Upper lobe of right lung (tissue), 1 donor: ENCODE measurements at regions not wholly inside any gene's neighbourhood (a gene's known extent, or its start where the extent isn't known, plus 50 kb on each side); places are given as distances from the start of the nearest gene placed in this dataset.

Source experiments
- ATAC-seq: fragments of 200-7000 bp; cut with Tn5 transposase; one replicate; pipeline ENCODE4 v1.9.1; 2020; ENCODE audit warnings: mild to moderate bottlenecking, moderate library complexity
- DNase-seq: peaks from one replicate; pipeline ENCODE4 v3.0.0-alpha.2; 2020
- H3K27ac ChIP-seq: fragments of 200-600 bp; one replicate; pipeline ENCODE4 v1.8.0; 2022
- H3K27me3 ChIP-seq: fragments of 200-600 bp; one replicate; pipeline ENCODE4 v1.8.0; 2022; ENCODE audit warnings: mild to moderate bottlenecking
- H3K36me3 ChIP-seq: fragments of 200-600 bp; one replicate; pipeline ENCODE4 v1.8.0; 2022
- H3K4me1 ChIP-seq: fragments of 200-600 bp; one replicate; pipeline ENCODE4 v1.8.0; 2022
- H3K4me3 ChIP-seq: fragments of 200-600 bp; one replicate; pipeline ENCODE4 v1.8.0; 2022; ENCODE audit warnings: mild to moderate bottlenecking
- H3K9me3 ChIP-seq: fragments of 200-600 bp; one replicate; pipeline ENCODE4 v1.8.0; 2022
- CTCF ChIP-seq: fragments of 200-600 bp; IDR thresholded peaks from one replicate; pipeline ENCODE4 v1.8.0; 2022; ENCODE audit warnings: antibody characterized with exemption
- intact Hi-C: fragments of 100-400 bp; cut with DNase I; formaldehyde crosslinking; loops from one replicate; pipeline ENCODE4 v1.11.0; 2022
- donor health status: DM: no; HTN: yes; CAD: no; lungs with severe emphysema.

DNA sequence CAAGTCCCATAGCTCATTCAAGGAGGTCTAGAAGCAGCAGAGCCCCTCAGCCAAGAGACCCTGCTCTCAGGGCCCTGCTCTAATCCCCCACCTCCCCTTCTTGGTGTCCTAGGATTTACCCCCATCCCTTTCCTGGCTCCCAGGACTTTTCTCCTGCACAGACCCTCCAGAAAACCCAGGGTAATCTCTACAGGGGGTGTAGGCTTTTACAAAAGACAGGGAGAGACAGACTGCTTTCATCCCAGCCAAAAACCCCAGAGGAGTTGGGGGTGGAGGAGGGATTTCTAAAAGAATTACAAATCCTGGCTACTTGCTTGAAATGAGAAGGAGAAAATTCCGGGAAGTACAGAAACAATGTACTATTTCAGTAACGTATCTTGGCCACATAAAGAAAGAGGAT, 133.3 kb downstream of the TNFSF13B start:
- H3K27me3 ChIP-seq: no peaks in the 10 kb centered on the region
- no peak for ATAC-seq
- no peaks in the 10 kb centered on the region for H3K4me1 ChIP-seq
- no peak for TF ChIP-seq CTCF
- no peak overlapping the region for H3K4me3 ChIP-seq
- H3K27ac ChIP-seq: no peak overlapping the region
- no peaks in the 10 kb centered on the region for H3K36me3 ChIP-seq
- intact Hi-C loops: no loop called here
- no peak for DNase-seq
- no peaks in the 10 kb centered on the region for H3K9me3 ChIP-seq

DNA sequence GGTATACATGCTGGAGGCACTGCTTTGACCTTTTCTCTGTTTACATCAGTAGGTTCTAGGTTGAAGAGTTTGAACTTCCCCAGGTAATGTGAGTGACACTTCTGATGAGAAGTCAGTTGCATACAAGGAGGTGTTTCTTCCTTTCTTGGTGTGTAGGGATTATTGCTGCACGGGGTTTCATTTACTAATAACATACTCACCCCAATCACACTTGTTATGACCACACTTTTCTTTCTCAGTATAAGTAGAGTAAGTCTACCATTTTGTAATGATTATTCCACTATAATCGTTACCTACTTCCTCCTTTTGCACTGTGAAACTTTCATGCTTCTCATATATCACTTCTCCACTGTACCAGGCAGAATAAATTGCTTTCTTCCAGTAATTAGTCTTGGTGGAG, 138.0 kb downstream of the TNFSF13B start:
- Histone ChIP-seq H3K9me3 (no peaks in the 10 kb centered on the region), H3K27me3 (no peaks in the 10 kb centered on the region), H3K27ac (no peak overlapping the region), H3K36me3 (no peaks in the 10 kb centered on the region), H3K4me1 (no peaks in the 10 kb centered on the region), H3K4me3 (no peak overlapping the region)
- no peak for TF ChIP-seq CTCF
- ATAC-seq: no peak
- DNase-seq: no peak
- intact Hi-C loops: no loop called here

DNA sequence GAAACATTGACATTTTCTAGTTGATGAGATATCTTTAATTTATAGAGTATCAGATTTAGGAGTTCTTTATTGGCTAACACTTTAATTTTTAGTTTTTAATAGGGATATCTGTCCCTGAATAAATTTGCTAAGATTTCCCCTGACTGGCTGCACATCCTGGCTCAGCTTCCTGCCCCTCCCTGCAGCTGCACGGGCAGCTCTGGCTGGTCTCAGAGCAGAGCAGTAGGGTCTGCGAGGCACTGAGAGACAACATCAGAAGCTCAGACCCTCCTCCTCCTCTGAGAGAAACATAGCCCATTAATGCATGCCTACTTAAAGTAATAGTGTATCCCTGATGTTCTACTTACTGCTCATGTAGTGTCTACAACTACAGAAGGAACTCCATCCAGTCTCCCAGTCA, 139.2 kb downstream of the TNFSF13B start:
- Histone ChIP-seq H3K27ac (no peak overlapping the region), H3K4me1 (no peaks in the 10 kb centered on the region), H3K4me3 (no peak overlapping the region), H3K27me3 (no peaks in the 10 kb centered on the region), H3K36me3 (no peaks in the 10 kb centered on the region), H3K9me3 (no peaks in the 10 kb centered on the region)
- ATAC-seq (no peak), DNase-seq (no peak)
- intact Hi-C loops: no loop called here
- TF ChIP-seq CTCF: no peak

DNA sequence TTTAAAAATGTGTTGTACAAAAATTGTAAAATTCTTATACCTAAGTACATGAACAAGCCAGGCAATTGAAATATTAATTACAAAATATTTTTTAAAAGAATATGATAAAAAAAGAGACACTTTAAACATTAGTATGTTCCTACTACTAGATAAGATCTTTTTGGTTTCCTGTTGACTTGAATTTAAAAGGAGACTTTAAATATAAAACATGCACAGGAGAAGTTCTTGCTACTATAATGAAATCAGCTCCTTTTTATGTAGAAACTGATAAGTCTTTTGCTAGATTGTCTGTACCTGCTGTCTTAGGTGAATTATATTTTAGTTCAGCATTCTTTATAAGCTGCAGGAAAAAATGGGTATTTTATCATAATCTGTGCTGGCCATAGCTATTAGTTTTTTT, 140.2 kb downstream of the TNFSF13B start:
- H3K27me3 ChIP-seq: no peaks in the 10 kb centered on the region
- TF ChIP-seq CTCF: no peak
- DNase-seq (no peak), ATAC-seq (no peak)
- no peak overlapping the region for H3K4me3 ChIP-seq
- no peak overlapping the region for H3K27ac ChIP-seq
- H3K4me1 ChIP-seq: no peaks in the 10 kb centered on the region
- no peaks in the 10 kb centered on the region for H3K36me3 ChIP-seq
- H3K9me3 ChIP-seq: no peaks in the 10 kb centered on the region
- intact Hi-C loops: no loop called here

DNA sequence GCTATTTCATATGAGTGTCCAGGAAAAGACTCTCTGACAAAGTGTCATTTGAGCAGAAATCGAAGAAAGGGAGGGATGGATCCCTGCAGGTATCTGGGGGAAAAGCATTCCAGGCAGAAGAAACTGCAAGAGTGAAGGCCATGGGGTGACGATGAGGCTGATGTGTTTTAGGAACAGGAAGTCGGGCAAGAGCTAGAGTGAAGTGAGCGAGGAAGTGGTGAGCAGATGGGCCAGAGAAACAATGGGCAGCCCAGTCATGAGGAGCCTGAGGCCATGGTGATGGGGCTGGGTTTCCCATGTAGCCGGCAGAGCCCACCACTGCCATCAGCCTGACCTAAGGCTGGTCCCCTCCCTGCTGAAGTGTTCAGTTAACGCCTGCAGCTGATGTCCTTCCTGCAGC, 150.2 kb downstream of the TNFSF13B start:
- no peak overlapping the region for H3K27ac ChIP-seq
- ATAC-seq: no peak
- H3K27me3 ChIP-seq: no peaks in the 10 kb centered on the region
- H3K4me3 ChIP-seq: no peak overlapping the region
- no peak for TF ChIP-seq CTCF
- intact Hi-C loops: no loop called here
- H3K36me3 ChIP-seq: no peaks in the 10 kb centered on the region
- no peak for DNase-seq
- no peaks in the 10 kb centered on the region for H3K4me1 ChIP-seq
- H3K9me3 ChIP-seq: no peaks in the 10 kb centered on the region

GRCh38 chr13:108425056-108425455, 155.5 kb downstream of the TNFSF13B start:
- ATAC-seq: no peak

More at GRCh38 chr13:108425056-108425455, 155.5 kb downstream of the TNFSF13B start:
- DNase-seq: no peak
- TF ChIP-seq CTCF: no peak
- no peaks in the 10 kb centered on the region for H3K9me3 ChIP-seq
- intact Hi-C loops: no loop called here
- no peak overlapping the region for H3K27ac ChIP-seq
- H3K4me1 ChIP-seq: no peaks in the 10 kb centered on the region
- H3K27me3 ChIP-seq: no peaks in the 10 kb centered on the region
- H3K36me3 ChIP-seq: no peaks in the 10 kb centered on the region
- no peak overlapping the region for H3K4me3 ChIP-seq
